ENCODE measurements at regions not wholly inside any gene's neighbourhood (a gene's known extent, or its start where the extent isn't known, plus 50 kb on each side); places are given as distances from the start of the nearest gene placed in this dataset.
"Not testable (repeated sequence)": the region's sequence is repeated elsewhere in the genome, so short reads cannot be mapped to it uniquely, and the experiment has no call there.

DNA sequence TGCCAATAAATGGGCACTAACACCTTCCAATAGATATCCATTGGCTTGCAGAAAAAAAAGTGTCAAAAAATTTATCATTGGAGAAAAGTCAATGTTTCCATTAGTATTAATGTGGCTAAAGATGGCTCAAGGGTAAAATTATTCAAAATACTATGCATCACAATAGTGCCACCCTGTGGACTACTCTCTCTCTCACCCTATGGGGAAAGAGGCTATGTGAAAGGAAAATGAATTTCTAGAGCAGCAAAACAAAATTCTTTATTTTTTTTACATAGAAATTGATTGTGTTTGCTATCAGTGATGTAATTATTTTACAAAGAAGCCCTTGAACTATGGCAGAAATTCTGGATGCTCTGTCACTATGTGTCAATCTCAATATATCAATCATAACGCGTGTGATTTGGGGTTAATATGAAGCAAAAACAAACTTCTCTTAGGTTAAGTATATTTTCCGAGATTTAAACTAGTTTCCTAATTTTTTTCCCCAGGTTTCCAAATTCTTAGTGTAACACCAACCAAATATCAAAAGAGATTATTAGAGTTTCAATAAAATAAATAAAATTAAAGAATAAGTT is 193.9 kb downstream of the USP22 start:
- DNase-seq, result peak in 2 of 3 donors; percentile 15 to 25

DNA sequence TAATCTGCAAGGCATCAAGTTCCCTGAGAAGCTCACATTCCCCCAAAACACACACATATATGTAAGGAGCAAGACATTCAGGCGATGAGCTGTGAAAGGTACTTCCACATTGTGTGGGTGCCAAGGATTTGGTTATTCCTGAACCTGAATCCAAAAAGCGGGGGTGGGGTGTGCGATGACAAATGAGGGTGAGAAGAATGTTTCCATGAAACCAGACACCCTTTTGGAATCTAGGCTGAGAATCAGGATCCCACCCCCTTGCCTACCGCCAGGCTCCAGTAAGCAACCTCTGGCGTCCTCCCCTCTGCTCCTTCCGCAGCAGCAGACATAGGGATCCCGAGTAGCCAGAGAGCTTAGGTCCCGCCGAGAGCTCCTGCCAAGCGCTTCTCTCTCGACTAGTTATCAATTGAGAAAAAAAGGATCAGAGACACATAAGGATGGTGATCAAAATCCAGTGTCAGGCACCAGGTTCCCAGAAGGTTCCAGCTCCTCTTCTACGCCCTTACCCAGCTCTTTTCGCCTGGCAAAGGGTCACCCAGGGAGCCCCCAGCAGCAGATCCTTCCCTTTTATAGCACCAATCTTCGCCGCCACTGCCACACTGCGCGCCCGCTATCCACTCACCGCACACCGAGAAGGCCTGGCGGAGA is 191.1 kb downstream of the USP22 start:
- not testable (repeated sequence) for DNase-seq

DNA sequence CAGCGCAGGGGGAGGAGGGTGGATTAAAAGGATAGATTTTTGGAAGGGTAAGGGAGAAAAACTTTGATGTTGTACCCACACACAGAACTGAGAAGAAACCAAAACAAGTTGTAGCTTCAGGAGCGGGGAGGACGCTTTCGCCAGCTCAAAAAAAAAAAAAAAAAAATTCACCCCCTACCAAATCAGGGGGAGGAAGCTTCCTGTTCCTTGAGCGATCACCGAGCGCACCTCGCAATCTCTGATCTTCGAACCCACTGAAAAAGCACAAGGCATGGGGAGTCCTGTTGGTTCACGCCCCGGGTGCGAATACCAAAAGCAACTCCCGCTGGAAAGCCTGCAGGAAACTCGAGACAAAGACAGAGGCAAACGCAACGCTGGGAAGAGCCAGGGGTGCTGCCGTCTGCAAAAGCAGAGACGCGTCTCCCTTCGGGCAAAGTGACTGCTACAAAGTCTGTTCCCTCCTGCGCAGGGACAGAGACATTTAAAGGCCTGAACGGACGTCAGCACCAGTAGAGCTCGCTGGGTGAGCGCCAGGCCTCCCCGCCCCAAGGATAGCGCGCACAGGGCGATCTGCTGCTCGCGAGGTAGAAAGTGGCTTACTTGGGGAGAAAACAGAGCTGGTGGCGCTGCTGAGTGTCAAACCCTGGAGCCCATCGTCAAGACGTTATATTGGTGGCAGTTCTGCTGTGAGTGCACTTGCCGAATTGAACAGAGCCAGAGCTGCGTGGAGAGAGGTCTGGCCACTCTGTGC is 190.4 kb downstream of the USP22 start:
- peak in 1 of 3 donors; percentile 18 for DNase-seq

DNA sequence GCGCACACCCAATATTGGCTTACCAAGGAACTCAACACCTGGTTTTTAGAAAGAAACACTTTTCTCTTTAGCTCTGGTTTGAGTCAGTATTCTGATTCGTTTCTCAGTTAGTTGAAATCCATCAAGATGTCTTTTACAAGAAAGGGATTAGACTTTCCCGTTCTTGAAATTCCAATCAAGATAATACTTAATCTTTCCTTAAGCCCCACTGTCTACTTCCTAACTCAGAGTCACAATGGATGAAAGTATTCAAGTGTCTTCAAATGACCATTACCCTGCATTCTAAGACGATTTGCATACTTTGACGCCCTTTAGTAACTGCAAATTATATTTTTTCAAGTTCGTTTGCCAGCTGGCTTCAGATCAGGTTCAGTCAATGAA is 189.8 kb downstream of the USP22 start:
- no peak for DNase-seq

DNA sequence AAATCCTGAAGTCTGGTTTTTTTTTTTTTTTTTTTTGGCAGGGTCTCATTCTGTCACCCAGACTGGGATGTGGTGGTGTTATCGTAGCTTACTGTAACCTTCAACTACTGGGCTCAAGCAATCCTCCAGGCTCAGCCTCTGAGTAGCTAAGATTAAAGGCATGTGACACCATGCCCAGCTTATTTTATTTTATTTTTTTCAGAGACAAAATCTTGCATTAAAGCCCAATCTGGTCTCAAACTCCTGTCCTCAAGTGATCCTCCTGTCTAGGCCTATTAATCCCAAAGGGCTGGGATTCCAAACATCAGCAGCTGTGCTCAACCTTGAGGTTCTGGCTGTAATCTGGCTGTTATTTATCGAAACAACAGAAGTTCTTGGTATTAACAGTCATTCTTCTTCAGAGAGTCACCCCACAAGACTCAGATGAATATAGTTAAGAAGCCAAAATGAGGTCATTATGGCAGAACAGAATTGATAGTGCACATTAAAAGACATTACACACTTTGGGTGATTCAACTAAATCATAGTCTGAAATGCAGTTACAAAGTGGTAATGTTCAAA is 186.8 kb downstream of the USP22 start:
- DNase-seq, result not testable (repeated sequence)

DNA sequence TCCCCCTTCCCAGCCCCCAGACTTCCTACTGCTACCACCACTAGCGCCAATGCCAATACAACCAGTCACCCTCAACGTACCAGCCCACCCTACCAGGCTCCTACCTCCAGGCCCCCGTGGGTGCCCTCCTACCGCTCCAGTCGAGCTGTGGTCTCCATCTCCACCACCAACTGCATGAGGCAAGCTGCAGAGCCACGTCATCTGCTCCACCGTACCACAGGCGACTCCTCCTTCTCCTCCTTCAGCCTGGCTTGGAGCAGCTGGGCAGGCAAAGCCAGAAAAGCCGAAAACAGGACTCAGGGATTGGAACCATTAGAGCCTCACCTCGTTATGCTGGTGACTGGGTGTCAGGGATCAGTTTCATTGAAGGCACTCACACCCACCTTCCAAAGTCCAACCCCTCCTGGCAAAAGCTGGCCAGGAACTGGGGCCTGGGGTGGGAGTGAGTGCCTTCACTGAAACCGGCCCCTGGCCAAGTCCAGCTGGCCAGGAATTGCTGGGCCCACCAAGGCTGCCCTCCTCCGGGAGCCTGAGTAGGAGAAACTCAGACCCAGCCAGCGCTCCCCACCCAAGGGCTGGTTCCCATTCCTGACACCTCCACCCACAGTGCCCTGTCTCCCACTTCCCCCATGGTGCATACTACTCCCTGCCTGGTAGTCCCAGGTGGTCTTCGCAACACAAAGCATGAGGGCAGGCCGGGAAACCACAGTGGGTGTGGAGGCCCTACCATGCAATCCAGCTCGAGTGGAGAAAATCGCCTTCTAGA is 176.2 kb downstream of the USP22 start:
- not testable (repeated sequence) for DNase-seq

DNA sequence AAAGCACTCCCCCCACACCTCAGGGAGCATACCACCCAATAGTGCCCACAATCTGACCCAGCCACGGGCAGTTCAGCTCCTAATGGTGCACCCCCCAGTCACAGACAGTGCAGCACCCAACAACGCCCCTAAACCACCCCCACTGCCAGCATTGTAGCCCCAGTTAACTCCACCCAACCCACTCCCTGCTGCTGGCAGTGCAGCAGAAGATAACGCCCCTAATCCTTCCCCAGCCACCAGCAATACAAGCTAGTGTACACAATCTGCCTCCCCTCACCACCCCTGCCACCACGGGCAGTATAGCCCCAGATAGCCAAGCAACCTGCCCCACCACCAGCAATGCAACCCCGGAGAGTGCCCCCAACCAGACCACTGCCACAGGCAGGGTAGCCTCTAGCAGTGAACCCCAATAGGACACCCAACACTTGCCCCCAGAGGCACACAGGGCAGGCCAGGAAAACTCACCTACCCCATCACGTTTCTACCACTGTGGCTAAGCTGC is 175.3 kb downstream of the USP22 start:
- not testable (repeated sequence) for DNase-seq

DNA sequence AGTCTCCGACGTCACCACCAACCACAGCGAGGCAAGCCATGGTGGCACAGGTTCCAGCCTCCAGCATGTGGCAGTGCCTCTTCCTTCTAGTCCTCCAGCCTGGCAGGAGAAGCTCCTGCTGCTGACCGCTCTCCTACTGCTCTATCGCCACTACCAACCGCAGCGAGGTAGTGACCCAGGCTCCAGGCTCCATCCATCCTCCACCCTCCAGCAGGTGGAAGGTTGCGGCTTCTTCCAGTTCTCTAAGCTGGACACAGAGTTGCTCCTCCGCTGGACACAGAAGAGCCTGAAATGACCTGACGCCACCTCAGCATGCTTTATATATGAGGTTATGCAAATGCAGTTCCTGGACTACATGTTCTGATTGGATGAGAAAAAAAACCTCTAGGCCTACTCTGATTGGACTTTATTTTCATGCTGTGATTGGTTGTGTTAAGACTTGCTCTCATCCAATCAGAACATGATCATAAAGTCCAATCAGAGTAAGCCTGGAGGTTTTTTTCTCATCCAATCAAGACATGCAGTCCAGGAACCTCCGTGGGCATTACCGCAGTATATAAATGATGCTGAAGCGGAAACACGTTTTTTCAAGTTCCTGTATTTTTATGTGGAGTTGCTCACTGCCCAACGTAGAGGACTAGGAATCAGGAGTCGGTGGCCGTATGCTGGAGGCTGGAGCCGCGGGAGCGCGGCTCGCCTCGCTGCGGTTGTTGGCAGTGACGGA is 174.7 kb downstream of the USP22 start:
- not testable (repeated sequence) for DNase-seq

DNA sequence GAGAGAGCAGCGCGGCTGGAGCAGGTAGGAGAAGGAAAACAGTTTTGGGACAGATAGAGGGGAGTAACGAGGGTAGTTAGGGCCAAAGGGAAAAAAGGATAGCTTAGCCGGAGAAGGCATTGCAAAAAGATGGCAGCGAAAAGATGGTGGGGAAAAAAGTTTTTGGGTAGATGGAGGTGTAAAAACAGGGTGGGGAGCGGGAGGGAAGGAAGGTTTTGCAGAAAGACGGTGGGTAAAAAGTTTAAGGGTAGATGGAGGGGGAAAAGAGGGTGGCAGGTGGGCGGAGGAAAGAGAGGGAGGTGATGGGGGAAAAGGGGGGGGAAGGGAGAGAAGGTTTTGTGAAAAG is 174.2 kb downstream of the USP22 start:
- not testable (repeated sequence) for DNase-seq

DNA sequence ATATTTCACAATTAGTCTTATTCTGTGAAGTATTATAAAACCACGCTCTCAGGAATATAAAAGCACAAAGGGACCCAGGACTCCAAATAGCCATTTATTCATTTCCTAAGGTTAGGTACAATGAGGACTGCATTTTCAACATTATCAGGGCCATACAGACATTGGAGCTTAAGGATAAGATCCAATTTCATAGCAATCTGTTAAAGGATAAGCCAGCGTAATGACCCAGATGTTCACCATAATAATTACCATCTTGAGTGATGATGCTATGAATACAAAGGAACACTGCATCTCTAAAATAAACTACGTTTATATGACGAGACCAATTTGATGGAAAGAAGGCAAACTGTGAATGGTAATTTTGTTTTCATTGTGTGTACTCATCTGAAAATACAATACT is 169.6 kb downstream of the USP22 start:
- DNase-seq, result not testable (repeated sequence)

DNA sequence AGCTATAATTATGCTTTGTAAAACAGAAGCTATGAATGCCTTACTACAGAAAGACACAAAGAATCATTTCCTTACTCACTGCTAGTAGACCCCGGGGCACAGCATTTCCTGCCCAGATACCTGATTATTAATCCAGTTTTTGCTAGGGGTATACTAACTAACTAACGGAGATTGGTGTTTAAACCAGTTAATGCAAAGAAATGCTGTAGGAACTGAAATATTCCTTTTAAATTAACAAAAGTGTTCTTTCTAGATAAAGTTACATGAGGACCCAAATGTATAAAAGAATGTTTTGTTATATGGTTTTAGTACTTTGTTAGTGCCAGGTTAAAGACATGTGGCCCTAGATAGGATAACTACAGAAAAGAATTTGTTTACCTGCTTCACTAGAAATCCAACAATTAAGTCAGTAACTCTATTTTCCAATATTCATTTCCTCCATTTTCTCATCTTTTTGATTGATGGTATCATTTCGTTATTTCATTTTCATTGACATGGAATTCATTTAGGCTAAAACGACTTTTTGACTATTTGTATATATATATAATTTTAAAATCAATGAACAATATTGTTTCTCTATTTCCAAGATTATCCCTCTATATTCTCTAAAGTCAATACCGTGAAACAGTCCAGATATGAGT is 169.0 kb downstream of the USP22 start:
- not testable (repeated sequence) for DNase-seq

DNA sequence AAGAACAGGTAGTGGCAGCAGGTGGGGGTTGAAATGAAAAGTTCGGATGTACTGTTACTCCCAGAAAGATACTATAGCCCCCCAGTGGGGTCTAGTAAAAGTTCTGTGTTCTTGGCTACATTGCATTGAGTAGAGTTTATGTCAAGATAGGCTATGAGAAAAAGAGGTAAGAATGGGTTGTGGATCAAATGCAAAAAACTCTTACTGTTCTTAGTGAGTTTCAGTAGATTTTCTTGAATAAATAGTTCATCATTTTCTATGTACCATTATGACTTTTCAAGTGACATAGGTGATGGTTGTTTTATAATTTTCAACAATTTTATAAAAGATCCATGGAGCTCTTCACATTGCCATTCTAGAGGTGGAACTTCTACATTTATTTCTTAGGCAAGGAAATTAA is 165.4 kb downstream of the USP22 start:
- not testable (repeated sequence) for DNase-seq

DNA sequence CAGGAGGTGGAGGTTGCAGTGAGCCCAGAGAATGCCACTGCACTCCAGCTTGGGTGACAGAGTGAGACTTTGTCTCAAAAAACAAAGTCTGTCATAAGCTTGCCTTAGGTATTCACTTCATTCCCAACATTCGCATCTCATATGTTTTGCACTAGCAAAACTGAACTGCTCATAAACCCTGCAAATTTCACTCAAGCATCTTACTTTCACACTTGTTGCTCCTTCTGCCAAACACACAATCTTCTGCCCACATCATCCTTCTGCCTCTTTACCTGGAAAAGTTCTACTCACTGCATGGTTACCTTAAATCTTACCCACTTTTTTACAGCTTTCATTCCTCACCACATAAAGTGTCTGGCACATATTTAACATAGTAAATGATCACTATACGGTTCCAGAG is 152.5 kb downstream of the USP22 start:
- no peak for DNase-seq

DNA sequence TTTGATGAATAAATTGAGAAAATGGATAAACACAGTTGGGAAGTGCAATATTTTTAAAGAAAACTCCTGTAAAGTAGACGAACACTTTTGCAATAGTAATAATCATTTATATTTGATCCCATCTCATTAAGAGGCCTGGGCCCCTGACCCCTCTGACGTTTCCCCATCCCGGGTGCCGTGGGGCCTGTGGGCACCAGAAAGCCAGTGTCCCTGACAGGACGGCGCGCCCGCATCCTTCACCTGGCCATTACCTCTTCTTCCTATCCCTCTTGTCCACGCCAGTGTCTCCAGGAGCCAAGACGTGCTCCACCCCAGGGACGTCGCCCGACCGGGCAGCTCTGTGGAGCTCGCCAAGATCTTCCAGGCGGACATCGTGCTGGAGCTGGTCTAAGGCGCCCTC is 147.4 kb downstream of the USP22 start:
- DNase-seq, result not testable (repeated sequence)

DNA sequence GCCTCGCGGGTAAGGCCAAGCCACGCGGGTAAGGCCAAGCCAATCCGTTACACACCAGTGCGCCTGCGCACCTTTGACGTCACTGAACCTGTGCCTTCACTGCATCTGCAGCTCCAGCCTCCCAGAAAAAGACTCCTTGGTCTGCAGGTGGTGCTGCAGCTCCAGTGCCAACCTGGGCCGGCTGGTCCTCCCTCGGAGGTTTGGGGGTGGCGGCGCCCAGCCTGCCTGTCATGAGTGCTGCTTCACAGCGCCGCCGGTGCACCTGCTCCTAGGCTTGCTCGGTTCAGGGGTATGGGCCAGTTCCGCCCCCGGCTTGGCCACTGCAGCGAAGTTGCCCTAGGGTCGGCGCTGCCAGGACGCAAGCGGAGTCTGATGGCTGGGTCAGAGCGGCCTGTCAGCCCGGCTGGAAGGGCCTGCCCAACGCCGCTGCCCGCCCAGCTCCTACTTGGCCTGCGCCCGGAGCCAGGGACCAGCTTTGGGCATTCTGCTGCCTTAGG is 146.6 kb downstream of the USP22 start:
- DNase-seq, result peak in 2 of 3 donors; percentile 5 to 30

DNA sequence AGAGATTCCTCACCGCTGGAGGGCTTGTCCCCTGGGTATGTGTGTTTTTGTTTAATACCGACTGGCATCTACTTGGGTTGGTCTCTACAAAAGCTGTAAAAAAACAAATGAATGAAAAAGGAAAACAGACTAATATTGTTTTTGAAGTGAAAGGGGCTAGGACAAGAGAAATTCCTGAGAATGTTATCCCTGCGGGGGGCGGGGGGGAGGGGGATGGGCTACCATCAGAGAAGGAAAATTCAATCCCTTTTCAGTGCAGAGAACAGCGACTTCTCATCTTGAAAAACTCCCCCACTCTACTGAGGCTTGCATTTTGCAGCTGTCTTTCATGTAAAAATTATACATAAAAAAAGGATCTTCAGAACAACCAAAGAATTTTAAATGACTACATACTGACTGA is 144.1 kb downstream of the USP22 start:
- DNase-seq, result not testable (repeated sequence)

DNA sequence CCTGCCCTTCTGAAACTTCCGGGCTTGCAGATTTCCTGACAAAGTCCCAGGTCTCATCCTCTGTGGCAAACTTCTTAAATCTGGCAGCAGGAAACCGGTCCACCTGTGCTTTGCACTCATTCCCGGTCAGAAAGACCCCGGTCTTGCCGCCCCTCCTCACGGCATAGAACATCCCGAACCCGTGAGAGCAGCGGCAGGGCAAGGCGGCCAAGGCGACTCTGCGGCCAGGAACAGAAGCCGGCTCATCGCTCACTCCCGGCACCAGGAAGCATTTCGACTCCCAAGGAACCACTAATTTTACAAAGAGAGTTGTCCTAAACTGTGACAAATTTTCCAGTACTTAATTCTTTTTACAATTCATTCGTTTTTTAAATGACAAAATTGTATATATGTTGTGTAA is 140.3 kb downstream of the USP22 start:
- DNase-seq, result not testable (repeated sequence)

DNA sequence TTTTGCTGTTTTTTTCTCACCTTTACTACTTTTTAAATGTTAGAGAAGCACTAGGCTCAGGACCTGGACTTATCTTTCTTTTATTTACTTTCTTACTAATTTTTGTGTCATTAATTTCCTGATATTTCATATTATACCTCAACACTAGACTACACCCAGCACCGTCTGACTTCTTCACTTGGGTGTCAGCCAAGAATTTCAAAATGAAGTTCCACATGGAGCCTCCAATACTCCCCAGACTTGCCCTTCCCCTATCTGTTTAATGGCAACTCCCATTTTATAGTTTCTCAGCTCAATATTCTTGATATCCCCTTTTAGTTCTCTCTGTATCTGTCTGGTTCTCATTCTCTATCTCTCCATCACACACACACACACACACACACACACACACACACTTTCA is 139.3 kb downstream of the USP22 start:
- DNase-seq, result peak in 1 of 3 donors; percentile 4

DNA sequence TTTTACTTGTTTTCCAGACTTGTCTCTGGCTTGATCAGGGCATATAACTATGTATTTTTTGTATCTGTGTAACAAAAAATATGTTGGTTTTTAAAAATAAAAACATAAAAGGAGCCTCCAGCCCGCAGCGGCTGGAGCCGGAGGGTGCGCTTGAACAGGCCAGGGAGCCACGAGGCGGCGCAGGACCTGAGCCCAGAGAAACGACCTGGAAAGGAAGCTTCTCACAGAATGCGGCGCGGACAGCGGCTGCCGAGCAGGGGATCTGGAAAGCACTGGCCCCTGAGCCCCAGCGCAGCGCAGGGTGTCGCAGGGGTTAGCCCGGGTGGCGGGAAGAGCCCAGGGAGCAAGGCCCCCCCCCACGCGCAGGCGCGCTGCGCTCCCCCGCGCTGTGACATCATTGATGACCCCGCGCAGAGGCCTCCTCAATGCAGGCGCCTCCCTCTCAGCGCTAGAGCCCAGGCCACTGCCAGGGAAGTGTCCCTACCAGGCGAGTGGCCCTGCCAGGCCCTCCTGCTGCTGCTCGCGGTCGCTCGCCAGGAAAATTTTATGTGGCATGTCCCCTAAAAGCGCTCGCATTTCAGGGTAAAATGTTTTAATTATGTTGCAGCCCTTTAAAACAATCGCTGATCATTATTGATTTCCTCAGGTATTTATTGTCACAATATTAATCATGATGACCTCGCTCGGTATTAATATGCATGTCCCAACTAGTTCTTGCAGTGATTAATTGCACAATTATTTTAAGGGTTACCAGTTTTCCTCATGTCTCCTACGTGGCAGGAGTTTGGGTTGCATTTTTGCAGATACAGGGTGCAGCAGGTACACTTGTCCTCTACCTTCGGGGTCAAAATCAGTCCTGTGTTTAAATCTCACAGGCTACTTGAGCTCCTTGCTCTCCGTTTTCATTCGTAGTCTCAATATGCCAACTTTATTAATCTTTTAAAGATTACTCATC is 134.2 kb downstream of the USP22 start:
- peak; percentile 89 to 92 (median 92) for DNase-seq

DNA sequence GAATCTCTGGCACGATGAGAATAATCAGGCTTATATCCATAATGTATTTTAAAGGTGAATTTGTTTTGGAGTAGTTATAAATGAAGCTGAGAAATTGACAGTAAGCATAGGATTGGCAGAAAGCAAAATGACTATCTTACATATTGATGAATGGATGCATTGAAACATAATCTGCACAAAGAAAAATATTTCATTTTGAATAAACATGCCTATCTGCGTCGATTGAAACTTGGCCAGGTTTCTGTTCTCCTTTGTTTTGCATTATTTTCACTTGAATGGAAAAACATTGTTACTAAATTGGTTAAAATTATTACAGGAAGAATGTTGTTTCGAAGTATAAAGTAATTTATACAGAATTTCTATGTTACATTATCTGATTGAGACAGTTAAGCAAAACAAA is 128.2 kb downstream of the USP22 start:
- DNase-seq, result no peak

Data from suppressor macrophage treated with lipopolysaccharide for 1 hour (primary cell).